Stimulated activated naive CD4-positive, alpha-beta T cell (primary cell): ENCODE measurements at regions not wholly inside any gene's neighbourhood (a gene's known extent, or its start where the extent isn't known, plus 50 kb on each side); places are given as distances from the start of the nearest gene placed in this dataset.
"Not testable (repeated sequence)": the region's sequence is repeated elsewhere in the genome, so short reads cannot be mapped to it uniquely, and the experiment has no call there.

Experiments used
- DNase-seq, 6 experiments: peaks; one replicate each; lab custom pipeline; 2025; lab: John Stamatoyannopoulos, UW

GRCh38 chr12:131457331-131458047, 253.4 kb upstream of the SFSWAP start:
- DNase-seq, result no peak

- DNase-seq, result no peak
These were observed 252.9 kb upstream of the SFSWAP start for GRCh38 chr12:131458048-131458374.

DNA sequence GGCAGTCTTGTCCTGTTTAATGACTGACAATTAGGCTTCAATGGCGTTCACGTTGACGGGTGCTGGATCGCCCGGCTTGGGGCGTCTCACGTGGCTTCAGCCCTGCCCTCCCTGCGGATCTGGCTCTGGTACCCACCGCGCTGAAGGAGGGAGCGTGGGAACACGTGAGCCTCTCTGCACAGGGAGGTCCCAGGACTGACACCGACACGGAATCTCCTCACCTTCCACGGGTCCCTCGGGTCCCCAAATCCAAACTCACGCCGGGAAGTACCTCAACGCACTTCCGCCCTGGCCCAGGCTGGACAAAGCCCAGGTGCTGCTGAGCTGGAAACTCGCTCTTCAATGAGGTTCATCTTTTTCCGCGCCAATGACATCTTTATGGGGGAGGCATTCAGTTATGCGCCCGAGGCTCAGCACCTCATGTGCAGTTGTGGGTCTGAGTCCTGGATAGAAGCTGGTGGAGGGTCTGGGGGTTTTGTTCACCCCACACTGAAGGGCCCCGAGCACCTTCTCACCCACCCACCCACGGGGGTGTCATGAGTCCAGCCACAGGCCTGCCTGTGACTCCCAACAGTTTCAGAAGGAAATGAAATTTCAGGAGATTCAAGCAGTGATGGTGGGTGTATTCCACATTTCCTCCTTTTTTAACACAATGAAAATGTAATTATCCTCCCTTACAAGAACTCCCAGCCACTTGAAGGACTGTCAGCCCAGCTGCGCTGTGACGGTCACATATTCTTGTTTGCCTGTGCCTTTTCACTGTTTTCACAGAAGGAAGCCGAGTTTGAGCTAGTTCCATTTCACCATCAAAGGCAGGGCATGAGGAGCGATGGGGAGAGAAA, 251.7 kb upstream of the SFSWAP start:
- DNase-seq, result no peak

- DNase-seq, result no peak
These were observed 251.0 kb upstream of the SFSWAP start for GRCh38 chr12:131459773-131460365.

- no peak for DNase-seq
These were observed 250.4 kb upstream of the SFSWAP start for GRCh38 chr12:131460520-131460919.

- DNase-seq, result no peak
These were observed 249.8 kb upstream of the SFSWAP start for GRCh38 chr12:131461096-131461495.

- DNase-seq, result no peak
These were observed 247.7 kb upstream of the SFSWAP start for GRCh38 chr12:131463174-131463573.

GRCh38 chr12:131464081-131464480, 246.8 kb upstream of the SFSWAP start:
- DNase-seq, result no peak

DNA sequence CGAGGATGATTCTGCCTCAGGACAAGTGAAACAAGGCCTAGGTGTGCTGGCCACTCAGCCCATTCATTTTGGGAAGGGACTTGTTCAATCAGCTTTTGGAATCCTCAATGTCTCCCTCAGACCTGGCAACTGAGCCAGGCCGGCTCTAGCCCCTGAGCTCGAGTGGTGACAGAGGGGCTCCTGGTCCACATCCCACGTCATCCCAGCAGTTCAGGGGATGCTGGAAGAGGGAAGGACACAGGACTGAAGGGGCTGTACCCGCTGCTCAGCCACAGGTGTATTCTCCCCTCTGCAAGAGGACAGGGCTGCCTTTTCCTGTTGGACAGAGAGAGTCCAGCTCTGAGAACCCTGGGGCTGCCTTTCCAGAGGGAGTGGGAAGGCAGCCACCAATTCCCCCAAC, 244.6 kb upstream of the SFSWAP start:
- DNase-seq, result no peak

GRCh38 chr12:131466932-131467331, 244.0 kb upstream of the SFSWAP start:
- no peak for DNase-seq

- DNase-seq, result no peak
These were observed 242.7 kb upstream of the SFSWAP start for GRCh38 chr12:131468206-131468605.

- DNase-seq, result not testable (repeated sequence)
These were observed 240.9 kb upstream of the SFSWAP start for GRCh38 chr12:131469945-131470344.

DNA sequence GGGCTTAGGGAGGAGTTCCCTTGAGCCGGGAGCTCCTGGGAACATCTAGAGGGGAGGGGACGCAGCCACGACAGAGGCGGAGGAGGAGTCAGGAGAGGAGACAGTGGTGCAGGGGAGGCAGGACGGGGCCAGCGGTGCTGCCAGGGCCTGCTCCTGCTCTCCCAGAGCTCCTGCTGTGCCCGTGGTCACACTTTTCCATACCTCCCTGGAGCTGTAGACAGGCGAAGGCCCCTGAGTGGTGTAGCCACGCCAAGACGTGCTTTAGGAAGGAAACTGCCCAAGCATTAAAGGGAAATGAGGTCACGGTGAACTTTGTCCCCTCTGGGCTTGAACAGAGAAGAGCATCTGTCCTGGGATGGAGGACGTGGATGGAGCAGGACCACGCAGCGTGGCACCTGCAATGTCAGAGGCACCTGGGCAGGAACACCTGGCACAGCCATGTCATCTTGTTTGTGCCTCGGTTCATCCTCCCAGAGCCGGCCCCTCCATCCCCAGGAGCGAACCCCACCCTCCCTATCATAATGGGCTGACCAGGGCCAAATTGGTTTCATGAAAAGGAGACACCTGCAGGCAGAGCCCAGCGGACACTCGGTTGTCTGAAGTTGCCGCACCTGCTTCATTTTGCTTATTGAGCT, 239.5 kb upstream of the SFSWAP start:
- DNase-seq, result no peak

DNA sequence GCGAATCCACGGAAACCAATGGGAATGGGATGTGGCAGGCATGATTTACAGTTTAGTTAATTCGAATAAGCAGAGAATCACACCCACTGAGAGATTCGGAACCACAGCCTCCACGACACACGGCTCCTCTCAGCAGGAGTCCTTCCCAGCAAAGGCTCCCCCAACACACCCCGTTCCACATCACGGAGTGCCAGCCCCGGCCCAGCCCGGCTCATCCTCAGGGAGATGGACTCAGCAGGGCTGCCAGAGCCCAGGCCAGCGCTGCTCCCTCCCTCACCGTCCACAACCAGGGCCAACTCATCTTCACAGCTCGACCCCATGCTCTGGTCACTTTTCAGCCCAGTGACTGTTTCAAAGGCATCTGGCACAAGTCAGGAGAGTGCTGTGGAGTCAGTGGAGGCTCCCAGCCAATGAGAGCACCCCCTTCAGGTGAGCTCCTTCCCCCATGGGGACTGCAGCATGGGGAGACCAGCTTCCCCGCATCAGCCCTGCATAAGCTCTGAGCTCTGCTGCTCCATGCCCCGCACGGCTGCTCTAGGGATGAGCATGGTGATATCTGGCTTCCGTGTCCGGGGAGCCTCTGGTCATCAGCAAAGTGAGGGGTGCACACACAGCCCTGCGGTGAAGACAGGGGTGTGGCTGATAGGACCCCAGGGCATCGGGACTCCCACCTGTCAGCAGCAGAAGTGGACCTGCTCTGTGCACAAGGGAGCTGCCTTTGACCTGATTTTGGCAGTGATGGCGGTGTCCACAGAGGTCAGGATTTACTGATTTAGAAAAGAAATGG, 238.8 kb upstream of the SFSWAP start:
- DNase-seq, result no peak

DNA sequence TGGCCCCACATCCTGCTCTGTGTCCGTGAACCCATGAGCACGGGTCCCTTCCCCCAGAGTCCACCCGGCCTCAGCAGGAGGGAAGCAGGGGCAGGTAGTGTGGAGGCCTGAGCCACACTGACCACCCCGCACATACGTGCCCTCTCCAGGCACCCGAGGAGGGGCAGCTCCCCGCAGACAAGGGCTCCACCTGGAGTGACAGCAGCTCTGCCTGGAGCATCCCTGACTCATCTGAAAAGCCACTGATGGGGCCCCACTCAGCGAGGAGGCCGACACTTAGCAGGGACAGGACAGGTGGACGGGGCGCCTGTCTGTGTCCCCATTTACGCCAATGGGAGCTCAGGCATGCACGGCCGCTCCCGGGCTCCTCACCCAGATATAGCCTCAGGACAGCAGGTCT, 237.6 kb upstream of the SFSWAP start:
- no peak for DNase-seq

- DNase-seq, result no peak
These were observed 236.9 kb upstream of the SFSWAP start for GRCh38 chr12:131473741-131474709.

- not testable (repeated sequence) for DNase-seq
These were observed 235.9 kb upstream of the SFSWAP start for GRCh38 chr12:131475012-131475411.

GRCh38 chr12:131477613-131478012, 233.3 kb upstream of the SFSWAP start:
- no peak for DNase-seq

- DNase-seq, result no peak
These were observed 232.4 kb upstream of the SFSWAP start for GRCh38 chr12:131478468-131478867.

DNA sequence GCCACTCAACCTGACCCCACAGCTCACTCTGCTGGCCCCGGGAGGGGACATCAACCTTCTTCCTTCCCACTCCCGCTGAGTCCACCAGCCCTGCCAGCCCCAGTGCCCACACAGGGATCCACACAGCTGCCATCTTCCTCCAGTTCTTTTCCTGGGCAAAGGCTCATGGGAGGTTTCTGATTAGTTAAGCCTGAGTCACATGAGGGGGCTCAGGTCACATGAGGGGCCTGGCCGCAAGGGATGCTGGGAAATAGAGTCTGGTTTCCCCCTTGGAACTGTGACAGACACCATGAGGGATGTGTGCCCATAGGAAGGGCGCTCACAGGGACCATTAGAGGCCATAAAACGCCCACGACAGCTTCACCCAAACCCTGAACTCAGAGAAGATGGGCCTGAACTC, 228.7 kb upstream of the SFSWAP start:
- DNase-seq, result no peak

- no peak for DNase-seq
These were observed 228.2 kb upstream of the SFSWAP start for GRCh38 chr12:131482686-131483085.
